GM15510 (cell line): ENCODE measurements at regions not wholly inside any gene's neighbourhood (a gene's known extent, or its start where the extent isn't known, plus 50 kb on each side); places are given as distances from the start of the nearest gene placed in this dataset.

Experiments
- POLR2A ChIP-seq: IDR thresholded peaks from 3 replicates; pipeline ENCODE4 v1.6.1; 2011; ENCODE audit warnings: borderline replicate concordance; ENCODE audit not compliant: insufficient read length; ENCODE audit errors: extremely low read depth

- TF ChIP-seq POLR2A = no peak
Measured at GRCh38 chrX:38879631-38880220, 78.5 kb downstream of the MID1IP1 start.

DNA sequence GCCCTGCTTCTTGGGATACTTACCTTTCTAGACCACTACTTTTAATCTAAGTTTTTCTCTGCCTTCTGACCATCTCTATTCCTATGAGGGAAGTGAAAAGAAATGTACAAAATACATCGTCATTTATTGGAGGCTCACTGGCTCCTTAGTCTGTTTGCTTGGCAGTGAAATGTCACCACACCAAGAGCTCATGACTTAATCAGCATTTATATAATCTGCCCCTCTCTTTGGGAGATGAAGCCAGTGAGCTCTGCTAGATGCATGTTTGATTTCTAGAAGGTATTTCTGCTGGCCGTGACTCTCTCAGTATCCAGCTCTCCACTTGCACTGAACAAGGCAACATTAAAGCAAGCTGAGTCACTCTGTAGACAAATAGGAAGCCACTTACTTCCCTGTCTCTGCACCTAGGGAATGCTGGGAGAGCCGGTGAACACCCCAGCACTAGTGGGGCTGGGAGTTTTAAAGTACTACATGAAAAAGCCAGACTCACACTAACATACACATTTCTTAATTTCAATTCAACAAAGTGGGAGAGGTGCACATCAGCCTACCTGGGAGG, 79.1 kb downstream of the MID1IP1 start:
- no peak for TF ChIP-seq POLR2A

DNA sequence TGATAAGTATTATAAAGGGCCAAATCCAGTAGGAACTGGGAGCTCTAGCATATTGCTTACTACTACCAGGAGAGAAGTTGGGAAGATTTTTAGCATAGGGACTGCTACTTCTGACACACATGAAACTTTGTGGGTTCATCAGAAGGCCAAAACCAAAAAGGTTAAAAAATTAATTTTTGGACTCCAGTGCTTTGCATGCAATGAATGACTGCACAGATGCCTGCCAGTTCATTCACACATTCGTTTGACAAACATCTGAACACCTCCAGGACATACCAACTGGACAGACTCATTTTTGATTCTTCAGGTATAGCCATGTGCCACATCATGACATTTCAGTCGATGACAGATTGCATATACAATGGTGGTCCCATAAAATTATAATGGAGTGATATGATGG, 79.8 kb downstream of the MID1IP1 start:
- TF ChIP-seq POLR2A = no peak

GRCh38 chrX:38881727-38882126, 80.5 kb downstream of the MID1IP1 start:
- TF ChIP-seq POLR2A = no peak

GRCh38 chrX:38882894-38883626, 81.8 kb downstream of the MID1IP1 start:
- TF ChIP-seq POLR2A = no peak

DNA sequence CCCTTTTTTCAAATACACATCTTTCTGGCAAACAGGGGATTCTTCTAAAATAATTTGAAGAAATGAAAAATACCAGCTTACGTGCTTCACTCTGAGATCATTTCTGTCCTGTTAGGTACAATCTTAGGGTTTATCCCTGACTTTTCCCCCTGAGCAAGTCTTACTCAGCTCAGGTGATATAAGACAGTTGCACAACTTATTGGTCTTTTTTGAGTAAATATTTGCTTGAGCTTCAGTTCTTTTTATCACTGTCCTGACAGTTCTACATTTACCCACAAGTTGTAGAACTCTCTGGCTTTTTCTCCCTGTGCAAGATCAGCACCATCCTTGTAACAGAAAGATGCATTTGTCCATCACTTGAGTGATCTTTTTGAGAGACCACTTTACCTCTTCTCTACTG, 84.9 kb downstream of the MID1IP1 start:
- TF ChIP-seq POLR2A = no peak

- TF ChIP-seq POLR2A = no peak
Measured at GRCh38 chrX:38887222-38887621, 86.0 kb downstream of the MID1IP1 start.

GRCh38 chrX:38890326-38890725, 89.1 kb downstream of the MID1IP1 start:
- no peak for TF ChIP-seq POLR2A

- no peak for TF ChIP-seq POLR2A
Measured at GRCh38 chrX:38890963-38891362, 89.7 kb downstream of the MID1IP1 start.

- TF ChIP-seq POLR2A = no peak
Measured at GRCh38 chrX:38891641-38892413, 90.6 kb downstream of the MID1IP1 start.

DNA sequence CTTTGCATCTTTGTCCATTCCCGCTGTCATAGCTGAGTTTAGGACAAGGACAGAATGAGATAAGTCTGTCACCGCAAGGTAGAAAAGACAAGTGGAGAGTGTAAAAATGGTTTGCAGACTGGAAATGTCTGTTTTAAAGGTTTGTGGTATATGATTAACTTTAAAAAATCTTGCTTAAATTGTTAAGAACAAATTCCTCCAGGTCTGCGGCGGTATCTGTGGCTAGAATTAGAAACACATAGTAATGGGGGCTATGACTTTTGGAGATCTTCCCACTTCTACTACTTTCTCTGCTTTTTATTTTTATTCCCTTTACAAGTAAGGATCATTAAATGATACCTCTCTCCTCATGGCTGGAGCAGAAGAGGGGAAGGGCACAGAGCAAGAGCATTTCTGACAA, 92.2 kb downstream of the MID1IP1 start:
- TF ChIP-seq POLR2A = no peak

GRCh38 chrX:38895775-38896174, 94.5 kb downstream of the MID1IP1 start:
- TF ChIP-seq POLR2A = no peak

DNA sequence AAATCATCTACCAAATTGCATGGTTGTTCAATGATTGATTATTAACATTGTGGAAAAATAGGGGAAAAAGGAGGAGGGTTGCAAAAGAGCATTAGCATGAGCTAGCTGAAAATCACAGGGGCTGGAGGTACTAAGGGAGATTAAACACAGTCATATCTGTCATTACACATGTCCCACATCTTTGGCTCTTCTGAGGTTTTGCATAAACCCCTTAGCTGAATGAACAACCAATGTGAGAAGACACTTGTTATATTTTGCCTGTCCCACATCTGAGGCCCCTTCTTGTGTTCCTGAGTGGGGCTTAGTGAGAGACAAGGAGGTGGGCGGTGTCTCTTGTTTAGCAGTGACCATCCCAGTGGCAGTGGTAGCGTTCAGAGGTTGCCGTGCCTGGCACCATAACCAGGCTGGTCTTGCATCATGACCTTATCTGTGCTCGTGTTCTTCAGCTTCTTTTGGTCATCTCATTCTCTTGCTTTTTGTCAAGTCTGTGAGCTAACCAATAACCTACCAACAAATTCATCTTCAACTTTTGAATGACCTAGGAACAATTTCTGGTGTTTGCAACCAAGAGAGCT, 95.6 kb downstream of the MID1IP1 start:
- TF ChIP-seq POLR2A = no peak

- TF ChIP-seq POLR2A = no peak
Measured at GRCh38 chrX:38898261-38898660, 97.0 kb downstream of the MID1IP1 start.

DNA sequence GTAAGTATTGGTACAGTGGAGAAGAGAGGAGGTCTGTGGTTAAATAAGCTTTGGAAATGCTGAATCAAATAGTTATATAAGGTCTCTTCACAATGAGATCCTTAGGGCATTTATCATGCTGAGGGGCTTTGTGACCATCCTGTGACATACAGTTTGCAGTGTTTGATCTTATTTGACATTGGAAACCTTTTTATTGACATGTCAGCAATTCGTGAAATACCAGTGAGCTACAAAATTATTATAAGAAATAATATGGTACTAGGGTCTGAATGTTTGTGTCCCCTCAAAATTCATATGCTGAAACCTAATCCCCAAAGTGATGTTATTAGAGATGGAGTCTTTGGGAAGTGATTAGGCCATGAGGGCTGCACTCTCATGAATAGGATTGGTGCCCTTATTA, 98.4 kb downstream of the MID1IP1 start:
- no peak for TF ChIP-seq POLR2A
